Lower leg skin (tissue), 3 donors: ENCODE measurements at regions not wholly inside any gene's neighbourhood (a gene's known extent, or its start where the extent isn't known, plus 50 kb on each side); places are given as distances from the start of the nearest gene placed in this dataset.

Experiments used
- POLR2A ChIP-seq, 2 donors: fragments of 450-650 bp; IDR thresholded peaks; one replicate each; pipeline ENCODE4 v1.6.1; 2016 to 2017; ENCODE audit warnings: antibody characterized with exemption in 2 of 2, mild to moderate bottlenecking in 1 of 2, moderate library complexity in 1 of 2
- TF ChIP-seq, protein P1 (sequence below), 3 donors: fragments of 450-650 bp; IDR thresholded peaks; one replicate each; pipeline ENCODE4 v1.5.1; 2016; ENCODE audit warnings: antibody characterized with exemption in 3 of 3, mild to moderate bottlenecking in 3 of 3, moderate library complexity in 2 of 3

DNA sequence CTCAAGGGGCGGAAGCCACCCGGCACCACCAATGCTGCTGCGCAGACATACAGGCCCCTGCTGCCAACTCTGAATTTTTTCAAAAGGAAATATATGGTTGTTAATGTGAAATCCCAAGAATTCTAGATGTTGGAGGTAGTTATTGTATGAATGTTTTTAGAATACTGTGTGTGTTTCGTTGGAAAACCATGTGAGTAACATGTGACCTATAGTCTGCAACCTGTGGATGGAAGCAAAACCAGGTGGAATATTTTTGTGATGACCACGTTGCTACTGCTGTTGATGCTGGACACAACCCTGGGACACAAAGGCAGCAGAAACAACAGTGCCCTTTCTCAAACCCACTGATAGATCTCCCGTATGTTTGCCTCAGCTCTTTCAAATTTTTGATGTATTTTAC is 376.3 kb upstream of the SALL1 start:
- TF ChIP-seq, protein P1, sequence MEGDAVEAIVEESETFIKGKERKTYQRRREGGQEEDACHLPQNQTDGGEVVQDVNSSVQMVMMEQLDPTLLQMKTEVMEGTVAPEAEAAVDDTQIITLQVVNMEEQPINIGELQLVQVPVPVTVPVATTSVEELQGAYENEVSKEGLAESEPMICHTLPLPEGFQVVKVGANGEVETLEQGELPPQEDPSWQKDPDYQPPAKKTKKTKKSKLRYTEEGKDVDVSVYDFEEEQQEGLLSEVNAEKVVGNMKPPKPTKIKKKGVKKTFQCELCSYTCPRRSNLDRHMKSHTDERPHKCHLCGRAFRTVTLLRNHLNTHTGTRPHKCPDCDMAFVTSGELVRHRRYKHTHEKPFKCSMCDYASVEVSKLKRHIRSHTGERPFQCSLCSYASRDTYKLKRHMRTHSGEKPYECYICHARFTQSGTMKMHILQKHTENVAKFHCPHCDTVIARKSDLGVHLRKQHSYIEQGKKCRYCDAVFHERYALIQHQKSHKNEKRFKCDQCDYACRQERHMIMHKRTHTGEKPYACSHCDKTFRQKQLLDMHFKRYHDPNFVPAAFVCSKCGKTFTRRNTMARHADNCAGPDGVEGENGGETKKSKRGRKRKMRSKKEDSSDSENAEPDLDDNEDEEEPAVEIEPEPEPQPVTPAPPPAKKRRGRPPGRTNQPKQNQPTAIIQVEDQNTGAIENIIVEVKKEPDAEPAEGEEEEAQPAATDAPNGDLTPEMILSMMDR (IDR thresholded peaks at IDR 0.05): no peak
- TF ChIP-seq POLR2A (IDR thresholded peaks at IDR 0.05): no peak
